ENCODE measurements at regions not wholly inside any gene's neighbourhood (a gene's known extent, or its start where the extent isn't known, plus 50 kb on each side); places are given as distances from the start of the nearest gene placed in this dataset.

DNA sequence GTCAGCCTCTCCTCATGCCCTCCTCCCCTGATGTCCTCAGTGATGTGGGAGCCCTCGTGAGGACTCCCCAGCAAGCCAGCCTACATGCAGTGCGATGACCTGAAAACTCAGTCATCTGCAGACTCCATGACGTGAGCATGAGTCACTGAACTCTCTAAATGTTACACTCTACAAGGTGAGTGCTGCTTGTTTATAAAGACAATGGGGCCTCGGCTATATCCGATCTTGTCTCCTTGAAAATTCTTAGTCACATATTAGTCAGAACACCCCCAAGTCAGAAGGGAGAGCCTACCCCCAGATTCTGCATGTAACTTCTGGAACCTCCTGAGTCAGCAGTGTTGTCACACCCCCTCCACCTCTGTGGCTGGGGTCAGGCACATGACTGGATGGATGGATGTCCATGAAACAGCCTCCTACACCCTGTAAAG lies 673.8 kb downstream of the INHBA start:
- Histone ChIP-seq H3K4me1 (no peaks in the 10 kb centered on the region), H3K27ac (no peak overlapping the region), H3K9me3 (no peaks in the 10 kb centered on the region), H3K27me3 (no peaks in the 10 kb centered on the region), H3K36me3 (ENCODE audit: low read depth, missing control alignments) (no peaks in the 10 kb centered on the region), H3K4me3 (no peak overlapping the region)
- TF ChIP-seq, protein P1, sequence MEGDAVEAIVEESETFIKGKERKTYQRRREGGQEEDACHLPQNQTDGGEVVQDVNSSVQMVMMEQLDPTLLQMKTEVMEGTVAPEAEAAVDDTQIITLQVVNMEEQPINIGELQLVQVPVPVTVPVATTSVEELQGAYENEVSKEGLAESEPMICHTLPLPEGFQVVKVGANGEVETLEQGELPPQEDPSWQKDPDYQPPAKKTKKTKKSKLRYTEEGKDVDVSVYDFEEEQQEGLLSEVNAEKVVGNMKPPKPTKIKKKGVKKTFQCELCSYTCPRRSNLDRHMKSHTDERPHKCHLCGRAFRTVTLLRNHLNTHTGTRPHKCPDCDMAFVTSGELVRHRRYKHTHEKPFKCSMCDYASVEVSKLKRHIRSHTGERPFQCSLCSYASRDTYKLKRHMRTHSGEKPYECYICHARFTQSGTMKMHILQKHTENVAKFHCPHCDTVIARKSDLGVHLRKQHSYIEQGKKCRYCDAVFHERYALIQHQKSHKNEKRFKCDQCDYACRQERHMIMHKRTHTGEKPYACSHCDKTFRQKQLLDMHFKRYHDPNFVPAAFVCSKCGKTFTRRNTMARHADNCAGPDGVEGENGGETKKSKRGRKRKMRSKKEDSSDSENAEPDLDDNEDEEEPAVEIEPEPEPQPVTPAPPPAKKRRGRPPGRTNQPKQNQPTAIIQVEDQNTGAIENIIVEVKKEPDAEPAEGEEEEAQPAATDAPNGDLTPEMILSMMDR (IDR thresholded peaks at IDR 0.05) = no peak
- no peak for TF ChIP-seq POLR2A (IDR thresholded peaks at IDR 0.05)
- 76 to 83% methylated on average over 5 of the region's 5 CpGs for WGBS, 2 donors
- intact Hi-C loops (cut with DNase I; ENCODE audit: low total_unique reads) = no loop called here
- DNase-seq = no peak

DNA sequence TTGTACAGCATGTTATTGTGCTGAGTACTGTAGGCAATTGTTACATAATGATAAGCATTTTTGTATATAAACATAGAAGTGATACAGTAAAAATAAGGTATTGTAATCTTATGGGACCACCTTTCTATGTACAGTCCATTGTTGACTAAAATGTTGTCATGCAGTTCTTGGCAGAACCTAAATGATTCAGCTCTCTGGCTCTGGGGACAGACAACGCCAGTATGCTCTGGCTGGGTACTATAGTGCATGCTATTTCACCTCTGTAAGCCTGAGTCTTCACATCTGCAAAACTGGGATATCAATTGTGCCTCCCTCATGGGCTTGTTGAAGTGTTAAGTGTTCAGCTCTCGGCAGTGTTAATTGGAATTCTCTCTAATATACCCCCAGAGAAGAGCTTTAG lies 674.3 kb downstream of the INHBA start:
- intact Hi-C loops (cut with DNase I; ENCODE audit: low total_unique reads) = no loop called here

DNA sequence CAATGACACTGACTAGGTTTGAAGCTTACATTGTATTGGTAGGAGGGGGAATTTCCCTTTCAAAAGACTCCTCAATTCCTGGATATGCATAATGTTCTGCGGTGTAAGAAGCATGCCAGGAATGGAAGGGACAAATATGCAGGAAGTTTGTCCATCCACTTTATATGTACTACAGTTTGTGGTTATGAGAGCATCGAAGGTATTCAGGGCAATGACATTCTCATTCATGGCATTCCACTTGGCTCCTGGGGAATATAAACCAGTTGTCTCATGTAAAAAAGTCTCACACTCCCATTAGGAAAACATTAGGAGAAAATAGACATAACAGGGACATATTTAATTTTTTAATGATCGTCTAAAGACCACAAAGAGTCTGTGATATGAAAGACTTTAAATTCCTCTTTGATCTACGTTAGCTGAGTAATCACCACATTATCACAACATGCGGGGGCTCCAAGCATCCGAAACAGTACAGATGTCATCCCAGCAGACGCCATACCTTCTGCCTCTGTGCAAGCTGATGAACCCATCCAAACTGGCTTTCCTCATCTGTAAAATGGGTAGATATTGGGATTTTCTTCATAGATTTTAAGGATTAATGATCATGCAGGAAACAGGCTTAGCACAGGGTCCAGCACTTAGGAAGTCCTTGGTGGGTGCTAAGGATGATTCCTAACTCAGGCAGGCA lies 675.3 kb downstream of the INHBA start:
- 73 to 87% methylated on average over 7 of the region's 7 CpGs for WGBS, 2 donors
- H3K4me3 ChIP-seq = no peak overlapping the region
- H3K9me3 ChIP-seq = no peaks in the 10 kb centered on the region
- H3K36me3 ChIP-seq (ENCODE audit: low read depth, missing control alignments) = no peaks in the 10 kb centered on the region
- no peak for DNase-seq
- no peak overlapping the region for H3K27ac ChIP-seq
- intact Hi-C loops (cut with DNase I; ENCODE audit: low total_unique reads) = no loop called here
- H3K27me3 ChIP-seq = no peaks in the 10 kb centered on the region
- no peaks in the 10 kb centered on the region for H3K4me1 ChIP-seq
- TF ChIP-seq, protein P1 (IDR thresholded peaks at IDR 0.05) = no peak
- no peak for TF ChIP-seq POLR2A (IDR thresholded peaks at IDR 0.05)

More for the DNA sequence above, 674.3 kb downstream of the INHBA start:
- Histone ChIP-seq H3K4me1 (no peaks in the 10 kb centered on the region), H3K4me3 (no peak overlapping the region), H3K27me3 (no peaks in the 10 kb centered on the region), H3K27ac (no peak overlapping the region), H3K9me3 (no peaks in the 10 kb centered on the region), H3K36me3 (ENCODE audit: low read depth, missing control alignments) (no peaks in the 10 kb centered on the region)
- WGBS, 2 donors = 89 to 92% methylated on average over 2 of the region's 2 CpGs
- no peak for TF ChIP-seq POLR2A (IDR thresholded peaks at IDR 0.05)
- TF ChIP-seq, protein P1 (IDR thresholded peaks at IDR 0.05) = no peak
- no peak for DNase-seq

DNA sequence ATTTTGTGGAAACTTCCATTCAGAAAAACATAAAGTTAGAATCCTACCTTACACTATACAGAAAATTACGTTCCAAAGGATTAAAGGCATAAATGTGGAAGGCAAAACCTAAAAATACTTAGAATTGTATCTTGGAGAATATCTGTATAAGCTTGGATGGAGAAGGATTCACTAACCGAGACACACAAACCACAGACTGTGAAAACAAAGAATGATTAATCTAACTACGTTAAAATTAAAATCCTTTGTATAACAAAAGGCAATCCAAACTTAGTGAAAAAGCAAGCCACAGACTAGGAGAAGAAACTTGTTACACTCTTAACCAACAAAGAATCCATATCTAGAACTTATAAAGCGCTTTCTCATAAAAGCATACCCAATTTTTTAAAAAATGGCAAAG lies 678.8 kb downstream of the INHBA start:
- Histone ChIP-seq H3K27me3 (no peaks in the 10 kb centered on the region), H3K36me3 (ENCODE audit: low read depth, missing control alignments) (no peaks in the 10 kb centered on the region), H3K9me3 (no peaks in the 10 kb centered on the region), H3K4me3 (no peak overlapping the region), H3K27ac (no peak overlapping the region), H3K4me1 (no peaks in the 10 kb centered on the region)
- TF ChIP-seq, protein P1 (IDR thresholded peaks at IDR 0.05) = no peak
- no peak for TF ChIP-seq POLR2A (IDR thresholded peaks at IDR 0.05)
- DNase-seq = no peak
- 92% methylated on average over 4 of the region's 4 CpGs for WGBS, 2 donors
- intact Hi-C loops (cut with DNase I; ENCODE audit: low total_unique reads) = no loop called here

DNA sequence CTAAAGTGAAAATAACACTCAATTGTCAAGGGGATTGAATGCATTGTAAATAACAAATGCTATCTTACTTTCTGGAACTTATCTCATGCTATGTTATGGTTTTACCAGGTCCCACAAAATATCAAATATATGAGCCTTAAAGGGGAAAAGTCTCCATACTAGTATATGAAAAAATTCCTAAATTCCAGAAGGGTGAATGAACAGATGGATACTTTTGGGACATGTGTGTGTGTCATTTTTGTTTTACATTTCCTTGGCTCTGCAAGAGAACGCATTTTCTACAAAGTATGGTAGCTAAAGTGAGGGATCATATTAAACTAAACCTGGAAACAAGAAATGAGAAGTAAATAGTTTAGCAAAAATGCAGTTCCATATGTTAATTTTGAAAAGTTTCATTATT lies 682.8 kb downstream of the INHBA start:
- 92 to 97% methylated on average over 1 of the region's 1 CpG for WGBS, 2 donors
- H3K27ac ChIP-seq = no peak overlapping the region
- H3K27me3 ChIP-seq = no peaks in the 10 kb centered on the region
- TF ChIP-seq POLR2A (IDR thresholded peaks at IDR 0.05) = no peak
- TF ChIP-seq, protein P1 (IDR thresholded peaks at IDR 0.05) = no peak
- intact Hi-C loops (cut with DNase I; ENCODE audit: low total_unique reads) = no loop called here
- no peaks in the 10 kb centered on the region for H3K36me3 ChIP-seq (ENCODE audit: low read depth, missing control alignments)
- no peaks in the 10 kb centered on the region for H3K9me3 ChIP-seq
- DNase-seq = no peak
- no peaks in the 10 kb centered on the region for H3K4me1 ChIP-seq
- H3K4me3 ChIP-seq = no peak overlapping the region
